GM12891 (cell line): ENCODE measurements at regions not wholly inside any gene's neighbourhood (a gene's known extent, or its start where the extent isn't known, plus 50 kb on each side); places are given as distances from the start of the nearest gene placed in this dataset.

Source experiments
- PAX5 ChIP-seq: IDR thresholded peaks from 2 replicates; pipeline ENCODE4 v1.6.1; 2011; ENCODE audit warnings: low read length, moderate library complexity, mild to moderate bottlenecking; ENCODE audit not compliant: insufficient read depth, severe bottlenecking
- POLR2A ChIP-seq: IDR thresholded peaks from 2 replicates; pipeline ENCODE4 v1.6.1; 2011; ENCODE audit warnings: low read depth, low read length, control low read depth
- POLR2AphosphoS5 ChIP-seq: IDR thresholded peaks from 2 replicates; pipeline ENCODE4 v1.6.1; 2011; ENCODE audit warnings: low read depth, low read length, control low read depth
- SPI1 ChIP-seq: IDR thresholded peaks from 2 replicates; pipeline ENCODE4 v1.6.1; 2011; ENCODE audit warnings: low read depth, low read length, control low read depth
- TAF1 ChIP-seq: IDR thresholded peaks from 2 replicates; pipeline ENCODE4 v1.6.1; 2011; ENCODE audit warnings: low read depth, low read length, control low read depth

DNA sequence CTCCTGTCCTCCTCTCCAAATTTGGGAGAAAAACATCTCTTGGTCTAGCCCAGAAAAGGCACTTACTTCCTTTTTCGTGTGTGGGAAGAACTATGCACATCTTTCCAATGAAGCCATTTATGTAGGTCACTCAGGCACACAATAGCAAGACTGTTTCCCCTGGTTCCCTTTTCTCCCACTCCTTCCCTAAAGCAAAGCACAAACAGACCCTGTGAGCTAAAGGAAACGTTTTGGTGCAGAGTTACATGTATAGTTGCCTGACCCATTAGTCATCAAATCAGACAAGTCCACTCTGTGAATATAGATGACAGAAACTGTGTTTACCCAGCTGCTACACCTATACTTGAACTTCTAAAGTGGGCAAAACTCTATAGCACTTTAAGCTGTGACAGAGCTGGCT, 474.6 kb downstream of the COL12A1 start:
- TF ChIP-seq POLR2A (no peak), POLR2AphosphoS5 (no peak), SPI1 (no peak), TAF1 (no peak), PAX5 (no peak)
